ENCODE measurements at regions not wholly inside any gene's neighbourhood (a gene's known extent, or its start where the extent isn't known, plus 50 kb on each side); places are given as distances from the start of the nearest gene placed in this dataset.

DNA sequence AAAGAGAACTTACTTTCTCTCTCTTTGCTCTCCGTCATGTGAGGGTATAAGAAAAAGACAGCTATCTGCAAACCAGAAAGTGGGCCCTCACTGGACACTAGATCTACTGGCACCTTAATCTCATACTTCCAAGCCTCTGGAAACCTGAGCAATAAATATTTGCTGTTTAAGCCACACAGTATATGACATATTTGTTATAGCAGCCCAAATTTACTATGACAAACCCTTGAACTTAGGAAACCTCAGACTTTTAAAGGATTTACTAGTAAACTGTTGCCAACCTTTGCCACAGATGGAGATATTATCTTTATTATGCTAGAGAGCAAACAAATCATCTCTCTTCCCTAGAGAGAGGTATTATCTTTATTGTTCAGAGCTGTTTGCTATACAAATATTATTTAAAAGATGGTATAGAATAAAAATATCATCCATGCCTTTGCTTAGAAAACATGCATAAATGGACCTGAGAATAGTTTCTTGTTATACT is 1446.1 kb downstream of the SLITRK1 start:
- H3K9me3 ChIP-seq (replicated peaks; ENCODE audit: low read length): peaks cover 3% of the 10 kb centered on the region
- H3K4me2 ChIP-seq (ENCODE audit: low read length): no peak overlapping the region
- H3K27me3 ChIP-seq (ENCODE audit: control insufficient read depth, insufficient read depth, low read length): no peaks in the 10 kb centered on the region
- no peaks in the 10 kb centered on the region for H3K4me1 ChIP-seq (ENCODE audit: control insufficient read depth, insufficient read depth, low read length)
- no peak overlapping the region for H3K4me3 ChIP-seq (ENCODE audit: low read length)
- no peaks in the 10 kb centered on the region for H3K36me3 ChIP-seq (ENCODE audit: insufficient read depth, low read length)
- H3K9ac ChIP-seq (ENCODE audit: low read depth, low read length): no peak overlapping the region

GRCh38 chr13:82432949-82433348 is 1449.3 kb downstream of the SLITRK1 start:
- peaks cover 3% of the 10 kb centered on the region for H3K9me3 ChIP-seq (replicated peaks; ENCODE audit: low read length)
- no peaks in the 10 kb centered on the region for H3K4me1 ChIP-seq (ENCODE audit: control insufficient read depth, insufficient read depth, low read length)
- no peaks in the 10 kb centered on the region for H3K36me3 ChIP-seq (ENCODE audit: insufficient read depth, low read length)
- H3K9ac ChIP-seq (ENCODE audit: low read depth, low read length): no peak overlapping the region
- no peak overlapping the region for H3K4me3 ChIP-seq (ENCODE audit: low read length)
- H3K4me2 ChIP-seq (ENCODE audit: low read length): no peak overlapping the region
- H3K27me3 ChIP-seq (ENCODE audit: control insufficient read depth, insufficient read depth, low read length): no peaks in the 10 kb centered on the region

GRCh38 chr13:82412749-82413148 is 1469.5 kb downstream of the SLITRK1 start:
- H3K4me1 ChIP-seq (ENCODE audit: control insufficient read depth, insufficient read depth, low read length): no peaks in the 10 kb centered on the region
- no peaks in the 10 kb centered on the region for H3K27me3 ChIP-seq (ENCODE audit: control insufficient read depth, insufficient read depth, low read length)
- H3K9ac ChIP-seq (ENCODE audit: low read depth, low read length): no peak overlapping the region
- no peaks in the 10 kb centered on the region for H3K36me3 ChIP-seq (ENCODE audit: insufficient read depth, low read length)
- H3K9me3 ChIP-seq (replicated peaks; ENCODE audit: low read length): no peaks in the 10 kb centered on the region
- H3K4me3 ChIP-seq (ENCODE audit: low read length): no peak overlapping the region
- no peak overlapping the region for H3K4me2 ChIP-seq (ENCODE audit: low read length)

DNA sequence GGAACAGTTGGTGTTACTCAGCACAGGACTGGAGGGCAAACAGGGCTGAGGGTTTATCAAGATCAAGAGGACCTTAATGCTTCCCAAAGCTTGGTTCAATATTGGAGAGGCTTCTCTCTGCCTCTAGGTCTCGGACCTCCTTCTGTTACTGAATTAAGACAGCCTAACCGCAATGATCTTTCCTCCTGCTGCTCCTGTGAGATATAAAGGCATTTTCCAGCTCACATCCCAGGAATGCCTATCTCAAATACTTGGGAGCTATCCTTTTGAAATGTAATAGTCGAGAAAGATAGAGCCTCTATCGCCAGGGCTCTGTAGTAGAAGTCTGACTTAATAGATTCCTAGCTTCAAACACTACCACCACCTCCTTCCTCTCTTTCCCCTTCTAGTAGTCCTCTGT is 1475.0 kb downstream of the SLITRK1 start:
- Histone ChIP-seq H3K4me1 (ENCODE audit: control insufficient read depth, insufficient read depth, low read length) (no peaks in the 10 kb centered on the region), H3K4me2 (ENCODE audit: low read length) (no peak overlapping the region), H3K9ac (ENCODE audit: low read depth, low read length) (no peak overlapping the region), H3K36me3 (ENCODE audit: insufficient read depth, low read length) (no peaks in the 10 kb centered on the region), H3K4me3 (ENCODE audit: low read length) (no peak overlapping the region), H3K27me3 (ENCODE audit: control insufficient read depth, insufficient read depth, low read length) (no peaks in the 10 kb centered on the region), H3K9me3 (replicated peaks; ENCODE audit: low read length) (no peaks in the 10 kb centered on the region)

DNA sequence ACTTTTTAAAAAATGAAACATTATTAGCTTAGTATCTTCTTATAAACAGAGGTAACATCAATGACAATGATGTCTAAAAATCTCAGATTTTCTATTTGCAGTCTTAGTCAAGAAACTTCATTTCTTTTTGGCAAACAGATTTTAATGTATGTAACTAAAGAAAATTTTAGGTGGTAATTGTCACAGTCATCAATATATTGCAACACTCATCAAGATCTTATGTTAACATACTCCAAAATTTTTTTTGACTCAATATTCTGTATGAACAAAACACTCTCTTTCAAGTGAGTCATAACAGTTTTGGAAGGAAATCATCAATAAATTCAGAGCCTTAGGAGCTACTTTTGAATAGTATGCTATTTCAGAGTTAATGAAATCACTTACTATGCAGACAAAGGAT is 1507.6 kb downstream of the SLITRK1 start:
- Histone ChIP-seq H3K4me2 (ENCODE audit: low read length) (no peak overlapping the region), H3K36me3 (ENCODE audit: insufficient read depth, low read length) (no peaks in the 10 kb centered on the region), H3K4me1 (ENCODE audit: control insufficient read depth, insufficient read depth, low read length) (no peaks in the 10 kb centered on the region), H3K4me3 (ENCODE audit: low read length) (no peak overlapping the region), H3K9me3 (replicated peaks; ENCODE audit: low read length) (no peaks in the 10 kb centered on the region), H3K9ac (ENCODE audit: low read depth, low read length) (no peak overlapping the region), H3K27me3 (ENCODE audit: control insufficient read depth, insufficient read depth, low read length) (no peaks in the 10 kb centered on the region)

- Histone ChIP-seq H3K4me2 (ENCODE audit: low read length) (no peak overlapping the region), H3K4me1 (ENCODE audit: control insufficient read depth, insufficient read depth, low read length) (no peaks in the 10 kb centered on the region), H3K4me3 (ENCODE audit: low read length) (no peak overlapping the region), H3K9me3 (replicated peaks; ENCODE audit: low read length) (no peaks in the 10 kb centered on the region), H3K36me3 (ENCODE audit: insufficient read depth, low read length) (no peaks in the 10 kb centered on the region), H3K9ac (ENCODE audit: low read depth, low read length) (no peak overlapping the region), H3K27me3 (ENCODE audit: control insufficient read depth, insufficient read depth, low read length) (no peaks in the 10 kb centered on the region)
These were observed 1512.0 kb downstream of the SLITRK1 start for GRCh38 chr13:82370316-82370715.

GRCh38 chr13:82364525-82364924 is 1517.7 kb downstream of the SLITRK1 start:
- Histone ChIP-seq H3K4me1 (ENCODE audit: control insufficient read depth, insufficient read depth, low read length) (no peaks in the 10 kb centered on the region), H3K9ac (ENCODE audit: low read depth, low read length) (no peak overlapping the region), H3K36me3 (ENCODE audit: insufficient read depth, low read length) (no peaks in the 10 kb centered on the region), H3K9me3 (replicated peaks; ENCODE audit: low read length) (no peaks in the 10 kb centered on the region), H3K4me3 (ENCODE audit: low read length) (no peak overlapping the region), H3K27me3 (ENCODE audit: control insufficient read depth, insufficient read depth, low read length) (no peaks in the 10 kb centered on the region), H3K4me2 (ENCODE audit: low read length) (no peak overlapping the region)

DNA sequence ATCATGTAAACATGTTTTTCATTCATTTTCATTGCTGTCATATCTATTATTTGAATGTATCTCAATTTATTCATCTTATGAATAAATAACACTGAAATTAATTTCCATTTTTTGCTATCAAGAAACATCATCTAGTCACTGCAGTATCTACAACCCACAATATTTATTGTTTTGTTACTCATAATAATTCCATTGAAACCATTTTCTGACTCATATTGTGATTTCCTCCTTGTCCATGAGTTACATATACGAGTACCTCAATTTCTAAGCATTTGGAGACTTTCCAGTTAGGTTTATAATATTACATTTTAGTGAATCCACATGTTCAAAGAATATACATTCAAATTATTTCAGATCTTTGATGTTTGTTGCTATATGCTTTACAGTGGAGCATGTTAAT is 1524.0 kb downstream of the SLITRK1 start:
- Histone ChIP-seq H3K27me3 (ENCODE audit: control insufficient read depth, insufficient read depth, low read length) (no peaks in the 10 kb centered on the region), H3K9ac (ENCODE audit: low read depth, low read length) (no peak overlapping the region)

GRCh38 chr13:82356667-82357410 is 1525.4 kb downstream of the SLITRK1 start:
- H3K36me3 ChIP-seq (ENCODE audit: insufficient read depth, low read length): no peaks in the 10 kb centered on the region
- H3K9ac ChIP-seq (ENCODE audit: low read depth, low read length): no peak overlapping the region
- no peaks in the 10 kb centered on the region for H3K4me1 ChIP-seq (ENCODE audit: control insufficient read depth, insufficient read depth, low read length)
- peaks cover 6% of the 10 kb centered on the region for H3K9me3 ChIP-seq (replicated peaks; ENCODE audit: low read length)
- no peak overlapping the region for H3K4me2 ChIP-seq (ENCODE audit: low read length)
- no peak overlapping the region for H3K4me3 ChIP-seq (ENCODE audit: low read length)
- H3K27me3 ChIP-seq (ENCODE audit: control insufficient read depth, insufficient read depth, low read length): no peaks in the 10 kb centered on the region

More for the DNA sequence above, 1524.0 kb downstream of the SLITRK1 start:
- Histone ChIP-seq H3K4me2 (ENCODE audit: low read length) (no peak overlapping the region), H3K4me1 (ENCODE audit: control insufficient read depth, insufficient read depth, low read length) (no peaks in the 10 kb centered on the region), H3K4me3 (ENCODE audit: low read length) (no peak overlapping the region), H3K9me3 (replicated peaks; ENCODE audit: low read length) (peaks cover 6% of the 10 kb centered on the region), H3K36me3 (ENCODE audit: insufficient read depth, low read length) (no peaks in the 10 kb centered on the region)

GRCh38 chr13:82344867-82345266 is 1537.4 kb downstream of the SLITRK1 start:
- no peak overlapping the region for H3K4me2 ChIP-seq (ENCODE audit: low read length)

GRCh38 chr13:82341116-82341515 is 1541.2 kb downstream of the SLITRK1 start:
- Histone ChIP-seq H3K9ac (ENCODE audit: low read depth, low read length) (no peak overlapping the region), H3K9me3 (replicated peaks; ENCODE audit: low read length) (peaks cover 8% of the 10 kb centered on the region), H3K4me1 (ENCODE audit: control insufficient read depth, insufficient read depth, low read length) (no peaks in the 10 kb centered on the region), H3K36me3 (ENCODE audit: insufficient read depth, low read length) (no peaks in the 10 kb centered on the region), H3K4me3 (ENCODE audit: low read length) (no peak overlapping the region), H3K4me2 (ENCODE audit: low read length) (no peak overlapping the region), H3K27me3 (ENCODE audit: control insufficient read depth, insufficient read depth, low read length) (no peaks in the 10 kb centered on the region)

More at GRCh38 chr13:82344867-82345266, 1537.4 kb downstream of the SLITRK1 start:
- H3K4me3 ChIP-seq (ENCODE audit: low read length): no peak overlapping the region
- no peaks in the 10 kb centered on the region for H3K36me3 ChIP-seq (ENCODE audit: insufficient read depth, low read length)
- peaks cover 4% of the 10 kb centered on the region for H3K9me3 ChIP-seq (replicated peaks; ENCODE audit: low read length)
- no peak overlapping the region for H3K9ac ChIP-seq (ENCODE audit: low read depth, low read length)
- H3K4me1 ChIP-seq (ENCODE audit: control insufficient read depth, insufficient read depth, low read length): no peaks in the 10 kb centered on the region
- H3K27me3 ChIP-seq (ENCODE audit: control insufficient read depth, insufficient read depth, low read length): no peaks in the 10 kb centered on the region

GRCh38 chr13:82330499-82330898 is 1551.8 kb downstream of the SLITRK1 start:
- H3K36me3 ChIP-seq (ENCODE audit: insufficient read depth, low read length): no peaks in the 10 kb centered on the region
- H3K9me3 ChIP-seq (replicated peaks; ENCODE audit: low read length): peaks cover 2% of the 10 kb centered on the region
- H3K4me1 ChIP-seq (ENCODE audit: control insufficient read depth, insufficient read depth, low read length): no peaks in the 10 kb centered on the region
- no peaks in the 10 kb centered on the region for H3K27me3 ChIP-seq (ENCODE audit: control insufficient read depth, insufficient read depth, low read length)
- H3K4me2 ChIP-seq (ENCODE audit: low read length): no peak overlapping the region
- H3K4me3 ChIP-seq (ENCODE audit: low read length): no peak overlapping the region
- no peak overlapping the region for H3K9ac ChIP-seq (ENCODE audit: low read depth, low read length)

Data from skeletal muscle satellite cell (primary cell).